ENCODE measurements at regions not wholly inside any gene's neighbourhood (a gene's known extent, or its start where the extent isn't known, plus 50 kb on each side); places are given as distances from the start of the nearest gene placed in this dataset.
"Not testable (repeated sequence)": the region's sequence is repeated elsewhere in the genome, so short reads cannot be mapped to it uniquely, and the experiment has no call there.

- Mint-ChIP-seq H3K4me1 (ENCODE audit: low read depth) (no peaks in the 10 kb centered on the region), H3K27ac (no peak overlapping the region), H3K9me3 (no peaks in the 10 kb centered on the region), H3K27me3 (ENCODE audit: low read depth) (no peaks in the 10 kb centered on the region), H3K36me3 (ENCODE audit: low read depth) (no peaks in the 10 kb centered on the region), H3K4me3 (no peak overlapping the region)
- no peak for DNase-seq (ENCODE audit: low spot score)
Observed at GRCh38 chr13:71327266-71327665, 539.7 kb downstream of the DACH1 start.

- no peaks in the 10 kb centered on the region for H3K27me3 Mint-ChIP-seq (ENCODE audit: low read depth)
- H3K4me1 Mint-ChIP-seq (ENCODE audit: low read depth), result no peaks in the 10 kb centered on the region
- no peaks in the 10 kb centered on the region for H3K9me3 Mint-ChIP-seq
- DNase-seq (ENCODE audit: low spot score), result no peak
- H3K36me3 Mint-ChIP-seq (ENCODE audit: low read depth), result no peaks in the 10 kb centered on the region
- no peak overlapping the region for H3K4me3 Mint-ChIP-seq
- H3K27ac Mint-ChIP-seq, result no peak overlapping the region
Observed at GRCh38 chr13:71325556-71325955, 541.4 kb downstream of the DACH1 start.

- Mint-ChIP-seq H3K36me3 (ENCODE audit: low read depth) (no peaks in the 10 kb centered on the region), H3K27me3 (ENCODE audit: low read depth) (no peaks in the 10 kb centered on the region), H3K9me3 (no peaks in the 10 kb centered on the region), H3K4me1 (ENCODE audit: low read depth) (no peaks in the 10 kb centered on the region), H3K27ac (no peak overlapping the region), H3K4me3 (no peak overlapping the region)
- no peak for DNase-seq (ENCODE audit: low spot score)
Observed at GRCh38 chr13:71323266-71323665, 543.7 kb downstream of the DACH1 start.

GRCh38 chr13:71320452-71320851 is 546.6 kb downstream of the DACH1 start:
- Mint-ChIP-seq H3K4me1 (ENCODE audit: low read depth) (no peaks in the 10 kb centered on the region), H3K9me3 (no peaks in the 10 kb centered on the region), H3K4me3 (no peak overlapping the region), H3K27me3 (ENCODE audit: low read depth) (no peaks in the 10 kb centered on the region), H3K27ac (no peak overlapping the region), H3K36me3 (ENCODE audit: low read depth) (no peaks in the 10 kb centered on the region)
- no peak for DNase-seq (ENCODE audit: low spot score)

DNA sequence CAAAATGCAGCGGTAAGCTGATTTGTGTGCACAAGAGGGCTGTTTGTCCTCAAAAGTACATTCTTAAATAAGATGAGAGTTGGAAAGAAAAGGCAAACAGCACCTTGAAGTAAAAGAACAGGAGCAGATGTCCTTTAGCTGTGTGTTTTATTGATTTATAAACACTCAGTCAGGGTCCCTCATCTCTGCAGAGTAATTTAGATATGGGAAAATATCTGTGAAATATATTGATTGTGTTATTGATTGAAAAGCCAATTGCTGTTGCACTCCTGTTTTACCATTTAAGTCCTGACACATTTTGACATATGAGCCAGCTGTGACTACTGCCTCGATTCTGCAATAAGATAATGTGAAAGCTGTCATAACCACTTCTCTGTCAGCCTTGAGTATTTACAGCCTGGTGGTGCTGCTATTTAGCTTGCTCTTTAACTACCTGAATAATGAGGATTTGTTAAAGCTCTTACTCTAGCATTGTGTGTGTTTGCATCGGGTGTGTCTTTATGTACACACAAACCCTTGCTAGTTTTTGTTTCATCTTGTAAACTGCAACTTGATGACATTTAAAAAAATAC is 550.1 kb downstream of the DACH1 start:
- no peak overlapping the region for H3K27ac Mint-ChIP-seq
- no peaks in the 10 kb centered on the region for H3K9me3 Mint-ChIP-seq
- H3K27me3 Mint-ChIP-seq (ENCODE audit: low read depth), result no peaks in the 10 kb centered on the region
- no peaks in the 10 kb centered on the region for H3K36me3 Mint-ChIP-seq (ENCODE audit: low read depth)
- H3K4me1 Mint-ChIP-seq (ENCODE audit: low read depth), result no peaks in the 10 kb centered on the region
- no peak overlapping the region for H3K4me3 Mint-ChIP-seq
- DNase-seq (ENCODE audit: low spot score), result no peak

DNA sequence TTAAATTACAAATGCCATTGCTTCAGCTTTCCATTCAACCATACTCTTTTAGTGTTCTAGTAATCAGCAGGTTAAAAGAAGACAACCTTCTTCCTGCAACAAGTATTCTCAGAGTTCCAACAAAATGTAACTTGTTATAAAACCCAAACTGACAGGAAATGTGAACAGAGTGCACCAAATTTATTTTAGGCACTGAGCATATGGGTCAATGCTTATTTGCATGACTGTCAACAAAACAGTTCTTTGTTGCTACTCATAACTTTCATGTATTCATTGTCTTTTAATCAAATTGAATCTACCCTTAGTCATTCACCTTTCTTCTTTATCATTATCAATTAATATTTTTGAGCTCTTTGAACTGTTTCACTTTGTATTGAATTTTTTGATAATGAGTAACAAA is 554.1 kb downstream of the DACH1 start:
- H3K27me3 Mint-ChIP-seq (ENCODE audit: low read depth), result no peaks in the 10 kb centered on the region
- H3K27ac Mint-ChIP-seq, result no peak overlapping the region
- no peak for DNase-seq (ENCODE audit: low spot score)
- no peaks in the 10 kb centered on the region for H3K9me3 Mint-ChIP-seq
- H3K36me3 Mint-ChIP-seq (ENCODE audit: low read depth), result no peaks in the 10 kb centered on the region
- no peaks in the 10 kb centered on the region for H3K4me1 Mint-ChIP-seq (ENCODE audit: low read depth)
- H3K4me3 Mint-ChIP-seq, result no peak overlapping the region

DNA sequence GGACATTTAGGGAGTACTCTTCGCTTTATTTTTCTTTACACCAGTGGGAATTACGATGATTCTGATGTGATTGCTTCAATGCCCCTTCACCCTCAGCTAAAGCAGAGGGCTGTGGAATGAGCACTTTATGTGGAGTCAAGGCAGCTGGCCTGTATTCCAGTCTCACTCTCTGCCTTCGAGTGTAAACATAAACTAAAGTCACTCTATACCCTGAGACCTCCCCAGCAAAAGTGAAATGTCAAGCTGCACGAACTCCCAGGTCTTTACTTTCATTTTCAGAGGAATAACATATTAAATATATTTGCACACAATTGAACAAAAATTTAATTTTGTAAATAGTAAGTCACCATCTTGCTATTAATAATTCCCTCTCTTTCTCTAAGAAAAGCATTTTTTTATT is 557.1 kb downstream of the DACH1 start:
- H3K4me3 Mint-ChIP-seq, result no peak overlapping the region
- no peaks in the 10 kb centered on the region for H3K27me3 Mint-ChIP-seq (ENCODE audit: low read depth)
- no peak for DNase-seq (ENCODE audit: low spot score)
- H3K9me3 Mint-ChIP-seq, result no peaks in the 10 kb centered on the region
- H3K27ac Mint-ChIP-seq, result no peak overlapping the region
- no peaks in the 10 kb centered on the region for H3K36me3 Mint-ChIP-seq (ENCODE audit: low read depth)
- no peaks in the 10 kb centered on the region for H3K4me1 Mint-ChIP-seq (ENCODE audit: low read depth)

GRCh38 chr13:71306821-71307220 is 560.2 kb downstream of the DACH1 start:
- Mint-ChIP-seq H3K9me3 (no peaks in the 10 kb centered on the region), H3K36me3 (ENCODE audit: low read depth) (no peaks in the 10 kb centered on the region), H3K27ac (no peak overlapping the region), H3K4me1 (ENCODE audit: low read depth) (no peaks in the 10 kb centered on the region), H3K4me3 (no peak overlapping the region), H3K27me3 (ENCODE audit: low read depth) (no peaks in the 10 kb centered on the region)
- DNase-seq (ENCODE audit: low spot score), result no peak

DNA sequence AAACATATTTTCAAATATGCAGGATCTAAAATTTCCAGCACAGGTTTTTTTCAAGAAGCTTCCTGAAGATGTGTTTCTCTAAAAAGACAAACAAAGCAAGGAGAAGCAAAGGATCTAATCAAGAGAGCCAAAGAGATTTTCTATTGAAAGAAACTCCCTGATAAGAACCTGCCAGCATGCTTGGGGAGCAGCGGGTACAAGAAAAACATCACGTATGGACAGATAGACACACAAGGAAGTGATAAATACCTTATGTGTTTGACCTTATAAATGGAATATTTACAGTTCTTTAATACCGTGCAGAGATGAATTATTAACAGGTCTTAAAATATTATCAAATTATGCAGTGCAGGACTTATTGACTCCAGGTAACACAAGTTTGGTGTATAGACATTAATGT is 562.1 kb downstream of the DACH1 start:
- H3K36me3 Mint-ChIP-seq (ENCODE audit: low read depth), result no peaks in the 10 kb centered on the region
- H3K4me1 Mint-ChIP-seq (ENCODE audit: low read depth), result no peaks in the 10 kb centered on the region
- DNase-seq (ENCODE audit: low spot score), result no peak
- no peak overlapping the region for H3K4me3 Mint-ChIP-seq
- no peaks in the 10 kb centered on the region for H3K9me3 Mint-ChIP-seq
- H3K27me3 Mint-ChIP-seq (ENCODE audit: low read depth), result no peaks in the 10 kb centered on the region
- no peak overlapping the region for H3K27ac Mint-ChIP-seq

GRCh38 chr13:71303144-71303543 is 563.9 kb downstream of the DACH1 start:
- DNase-seq (ENCODE audit: low spot score), result no peak
- H3K4me1 Mint-ChIP-seq (ENCODE audit: low read depth), result no peaks in the 10 kb centered on the region

DNA sequence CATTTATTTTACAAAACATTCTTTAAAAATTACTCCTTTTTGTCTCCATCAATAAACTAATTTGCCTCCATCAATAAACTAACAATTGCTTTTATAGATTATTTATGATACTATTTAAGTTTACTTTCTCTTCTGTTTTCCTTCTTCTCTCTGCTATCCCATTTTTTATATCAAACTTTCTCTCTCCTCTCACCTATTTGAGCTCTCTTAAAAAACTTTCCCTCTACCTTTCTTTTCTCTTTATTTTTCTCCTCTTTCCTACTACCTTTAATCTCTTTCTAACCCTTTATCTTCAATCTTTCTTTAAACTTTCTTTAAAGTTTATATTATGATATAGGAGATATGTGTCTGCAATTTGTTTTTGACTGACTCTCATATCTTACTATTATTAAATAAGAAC is 566.4 kb downstream of the DACH1 start:
- H3K27ac Mint-ChIP-seq, result no peak overlapping the region
- no peaks in the 10 kb centered on the region for H3K4me1 Mint-ChIP-seq (ENCODE audit: low read depth)
- no peak overlapping the region for H3K4me3 Mint-ChIP-seq
- DNase-seq (ENCODE audit: low spot score), result no peak
- H3K27me3 Mint-ChIP-seq (ENCODE audit: low read depth), result no peaks in the 10 kb centered on the region
- H3K36me3 Mint-ChIP-seq (ENCODE audit: low read depth), result no peaks in the 10 kb centered on the region
- no peaks in the 10 kb centered on the region for H3K9me3 Mint-ChIP-seq

More at GRCh38 chr13:71303144-71303543, 563.9 kb downstream of the DACH1 start:
- no peak overlapping the region for H3K27ac Mint-ChIP-seq
- no peaks in the 10 kb centered on the region for H3K36me3 Mint-ChIP-seq (ENCODE audit: low read depth)
- no peaks in the 10 kb centered on the region for H3K9me3 Mint-ChIP-seq
- H3K27me3 Mint-ChIP-seq (ENCODE audit: low read depth), result no peaks in the 10 kb centered on the region
- H3K4me3 Mint-ChIP-seq, result no peak overlapping the region

- peaks cover 12% of the 10 kb centered on the region for H3K4me1 Mint-ChIP-seq (ENCODE audit: low read depth)
- no peaks in the 10 kb centered on the region for H3K36me3 Mint-ChIP-seq (ENCODE audit: low read depth)
- no peaks in the 10 kb centered on the region for H3K27me3 Mint-ChIP-seq (ENCODE audit: low read depth)
- peak overlapping the region; percentile 85 for H3K27ac Mint-ChIP-seq
- no peak overlapping the region for H3K4me3 Mint-ChIP-seq
- DNase-seq (ENCODE audit: low spot score), result no peak
- peaks cover 7% of the 10 kb centered on the region for H3K9me3 Mint-ChIP-seq
Observed at GRCh38 chr13:71291842-71292146, 575.2 kb downstream of the DACH1 start.

- H3K4me3 Mint-ChIP-seq, result peak overlapping the region; percentile 81
- H3K36me3 Mint-ChIP-seq (ENCODE audit: low read depth), result no peaks in the 10 kb centered on the region
- H3K4me1 Mint-ChIP-seq (ENCODE audit: low read depth), result peaks cover 12% of the 10 kb centered on the region
- peaks cover 7% of the 10 kb centered on the region for H3K9me3 Mint-ChIP-seq
- DNase-seq (ENCODE audit: low spot score), result peak; percentile 41
- H3K27me3 Mint-ChIP-seq (ENCODE audit: low read depth), result peaks cover 2% of the 10 kb centered on the region
- H3K27ac Mint-ChIP-seq, result peak overlapping the region; percentile 85
Observed at GRCh38 chr13:71290963-71291841, 575.8 kb downstream of the DACH1 start.

- not testable (repeated sequence) for H3K9me3 Mint-ChIP-seq; H3K27ac Mint-ChIP-seq; H3K36me3 Mint-ChIP-seq (ENCODE audit: low read depth); H3K4me3 Mint-ChIP-seq; H3K27me3 Mint-ChIP-seq (ENCODE audit: low read depth); DNase-seq (ENCODE audit: low spot score)
- H3K4me1 Mint-ChIP-seq (ENCODE audit: low read depth), result peaks cover 12% of the 10 kb centered on the region
Observed at GRCh38 chr13:71289980-71290379, 577.0 kb downstream of the DACH1 start.

GRCh38 chr13:71285700-71286099 is 581.3 kb downstream of the DACH1 start:
- H3K4me1 Mint-ChIP-seq (ENCODE audit: low read depth), result peaks cover under 1% of the 10 kb centered on the region
- H3K36me3 Mint-ChIP-seq (ENCODE audit: low read depth), result no peaks in the 10 kb centered on the region
- H3K4me3 Mint-ChIP-seq, result no peak overlapping the region
- H3K27me3 Mint-ChIP-seq (ENCODE audit: low read depth), result peaks cover 2% of the 10 kb centered on the region
- H3K9me3 Mint-ChIP-seq, result peaks cover 7% of the 10 kb centered on the region
- no peak overlapping the region for H3K27ac Mint-ChIP-seq
- DNase-seq (ENCODE audit: low spot score), result no peak

Data from T-helper 2 cell treated with Interferon-gamma antibody and Interleukin-4, amounts not matched to agents 5 μg/mL and 100 μg/mL, for 36 hours (primary cell).